GM23338 (cell line): ENCODE measurements at regions not wholly inside any gene's neighbourhood (a gene's known extent, or its start where the extent isn't known, plus 50 kb on each side); places are given as distances from the start of the nearest gene placed in this dataset.

ENCODE experiments used
- ATAC-seq: fragments of 200-7000 bp; cut with Tn5 transposase; 3 replicates; pipeline ENCODE4 v1.9.1; 2020
- DNase-seq: peaks from one replicate; pipeline ENCODE4 v3.0.0-alpha.2; 2015; ENCODE audit warnings: low spot score
- H2AFZ ChIP-seq: fragments of 200-600 bp; sonication (generic); 2 replicates; pipeline ENCODE4 v1.8.0; 2016; ENCODE audit warnings: antibody characterized with exemption, mild to moderate bottlenecking, moderate library complexity
- H3F3A ChIP-seq: fragments of 200-600 bp; sonication (generic); replicated peaks from 2 replicates; pipeline ENCODE4 v1.8.0; 2017; ENCODE audit warnings: antibody characterized with exemption, mixed run types, low read depth
- H3K27ac ChIP-seq: fragments of 200-600 bp; sonication (generic); 2 replicates; pipeline ENCODE4 v1.6.1; 2016; ENCODE audit warnings: low read depth
- H3K27me3 ChIP-seq: fragments of 200-600 bp; sonication (generic); 2 replicates; pipeline ENCODE4 v1.8.0; 2016; ENCODE audit warnings: mild to moderate bottlenecking, mixed run types, moderate library complexity; ENCODE audit not compliant: insufficient read depth
- H3K36me3 ChIP-seq: fragments of 200-600 bp; sonication (generic); 2 replicates; pipeline ENCODE4 v1.8.0; 2016; ENCODE audit warnings: mild to moderate bottlenecking; ENCODE audit not compliant: insufficient read depth
- H3K4me1 ChIP-seq: fragments of 200-600 bp; sonication (generic); 2 replicates; pipeline ENCODE4 v1.8.0; 2016; ENCODE audit warnings: mild to moderate bottlenecking, moderate library complexity; ENCODE audit not compliant: insufficient read depth
- H3K4me2 ChIP-seq: fragments of 200-600 bp; sonication (generic); 2 replicates; pipeline ENCODE4 v1.7.1; 2017; ENCODE audit warnings: mixed run types
- H3K4me3 ChIP-seq: fragments of 200-600 bp; sonication (generic); 2 replicates; pipeline ENCODE4 v1.6.1; 2016; ENCODE audit warnings: mixed run types
- H3K79me2 ChIP-seq: fragments of 200-600 bp; sonication (generic); replicated peaks from 2 replicates; pipeline ENCODE4 v1.8.0; 2017; ENCODE audit warnings: mild to moderate bottlenecking; ENCODE audit not compliant: insufficient read depth
- H3K9me2 ChIP-seq: fragments of 200-600 bp; sonication (generic); 2 replicates; pipeline ENCODE4 v1.8.0; 2017; ENCODE audit not compliant: insufficient read depth
- H4K20me1 ChIP-seq: fragments of 200-600 bp; sonication (generic); replicated peaks from 2 replicates; pipeline ENCODE4 v1.8.0; 2017; ENCODE audit warnings: mild to moderate bottlenecking; ENCODE audit not compliant: insufficient read depth
- H3K27ac Mint-ChIP-seq: 2 replicates; pipeline ENCODE4 v1.8.0; 2020; ENCODE audit warnings: inconsistent platforms, mild to moderate bottlenecking, moderate library complexity, mixed read lengths
- H3K27me3 Mint-ChIP-seq: 3 replicates; pipeline ENCODE4 v1.8.0; 2022; ENCODE audit warnings: low read depth, mild to moderate bottlenecking, moderate library complexity, mixed read lengths, inconsistent platforms; ENCODE audit not compliant: insufficient read depth, poor library complexity
- H3K36me3 Mint-ChIP-seq: 3 replicates; pipeline ENCODE4 v1.8.0; 2021; ENCODE audit warnings: low read depth, mild to moderate bottlenecking, inconsistent platforms, moderate library complexity, mixed read lengths
- H3K4me1 Mint-ChIP-seq: 3 replicates; pipeline ENCODE4 v1.8.0; 2020; ENCODE audit warnings: mild to moderate bottlenecking, inconsistent platforms, mixed read lengths
- H3K4me3 Mint-ChIP-seq: 3 replicates; pipeline ENCODE4 v1.8.0; 2021; ENCODE audit warnings: moderate library complexity, mild to moderate bottlenecking, inconsistent platforms, mixed read lengths
- H3K9me3 Mint-ChIP-seq: 3 replicates; pipeline ENCODE4 v1.8.0; 2020; ENCODE audit warnings: moderate library complexity, mild to moderate bottlenecking, inconsistent platforms, mixed read lengths
- CREB1 ChIP-seq: fragments of 250-450 bp; sonication (Bioruptor Pico); IDR thresholded peaks from 2 replicates; pipeline ENCODE4 v1.5.0; 2020; ENCODE audit warnings: low read depth, mild to moderate bottlenecking, moderate library complexity
- CTCF ChIP-seq, 2 experiments: fragments of 200-600 bp in 1 of 2; sonication (generic) in 1 of 2; conservative IDR thresholded peaks; 2 replicates each; pipeline versions ENCODE4 v1.5.1 to v1.6.1; 2016 to 2017; ENCODE audit warnings: antibody characterized with exemption in 2 of 2, low read depth in 2 of 2, mild to moderate bottlenecking in 2 of 2, moderate library complexity in 1 of 2
- ETS1 ChIP-seq: IDR thresholded peaks from 2 replicates; pipeline ENCODE4 v1.6.1; 2016; ENCODE audit warnings: antibody characterized with exemption
- EZH2 ChIP-seq: fragments of 200-600 bp; sonication (generic); IDR thresholded peaks from one replicate; pipeline ENCODE4 v1.8.0; 2017; ENCODE audit warnings: antibody characterized with exemption, mild to moderate bottlenecking, low read depth; ENCODE audit not compliant: unreplicated experiment
- EZH2phosphoT487 ChIP-seq: fragments of 200-600 bp; sonication (generic); IDR thresholded peaks from one replicate; pipeline ENCODE4 v1.8.1; 2018; ENCODE audit warnings: antibody characterized with exemption; ENCODE audit not compliant: unreplicated experiment
- JUNB ChIP-seq: IDR thresholded peaks from one replicate; pipeline ENCODE4 v1.6.1; 2016; ENCODE audit warnings: antibody characterized with exemption; ENCODE audit not compliant: unreplicated experiment
- NANOG ChIP-seq: IDR thresholded peaks from 2 replicates; pipeline ENCODE4 v1.6.1; 2016; ENCODE audit warnings: antibody characterized with exemption, borderline replicate concordance
- POLR2AphosphoS5 ChIP-seq: IDR thresholded peaks from 2 replicates; pipeline ENCODE4 v1.6.1; 2016; ENCODE audit warnings: antibody characterized with exemption, low read depth
- REST ChIP-seq: IDR thresholded peaks from one replicate; pipeline ENCODE4 v1.6.1; 2018; ENCODE audit warnings: antibody characterized with exemption; ENCODE audit not compliant: unreplicated experiment
- STAT1 ChIP-seq: IDR thresholded peaks from one replicate; pipeline ENCODE4 v1.6.1; 2016; ENCODE audit warnings: antibody characterized with exemption; ENCODE audit not compliant: unreplicated experiment
- ZNF114 ChIP-seq: fragments of 250-450 bp; sonication (Bioruptor Pico); IDR thresholded peaks from 2 replicates; pipeline ENCODE4 v1.5.0; 2020; ENCODE audit warnings: mild to moderate bottlenecking, moderate library complexity
- ZNF331 ChIP-seq: fragments of 250-450 bp; sonication (Bioruptor Pico); IDR thresholded peaks from 2 replicates; pipeline ENCODE4 v1.5.0; 2020; ENCODE audit warnings: low read depth, mild to moderate bottlenecking, moderate library complexity
- ZNF462 ChIP-seq: fragments of 250-450 bp; sonication (Bioruptor Pico); IDR thresholded peaks from 2 replicates; pipeline ENCODE4 v1.5.0; 2020; ENCODE audit warnings: mild to moderate bottlenecking, moderate library complexity

- Histone ChIP-seq H3K27ac (no peak overlapping the region), H3F3A (no peaks in the 10 kb centered on the region), H3K27me3 (no peaks in the 10 kb centered on the region), H3K9me2 (0 out of 2 replicates have a peak, but pooled peaks cover 3% of the 10 kb centered on the region), H3K4me2 (no peak overlapping the region), H2AFZ (no peak overlapping the region), H3K4me3 (no peak overlapping the region), H3K79me2 (no peaks in the 10 kb centered on the region), H4K20me1 (no peaks in the 10 kb centered on the region), H3K4me1 (no peaks in the 10 kb centered on the region), H3K36me3 (no peaks in the 10 kb centered on the region)
- H3K27me3 Mint-ChIP-seq, result no peaks in the 10 kb centered on the region
- no peak overlapping the region for H3K4me3 Mint-ChIP-seq
- H3K36me3 Mint-ChIP-seq, result no peaks in the 10 kb centered on the region; the same call in 2 of the 3 replicates
- no peak overlapping the region for H3K27ac Mint-ChIP-seq
- DNase-seq (no peak), ATAC-seq (no peak)
- H3K9me3 Mint-ChIP-seq, result peaks cover 10% of the 10 kb centered on the region
- TF ChIP-seq CTCF (conservative IDR thresholded peaks at IDR 0.05; ENCODE audit: low read depth in 2 of 2) (no peak), STAT1 (no peak), ZNF114 (CRISPR knock-in tag) (no peak), REST (no peak), ZNF462 (CRISPR knock-in tag) (no peak), EZH2phosphoT487 (no peak), ETS1 (no peak), CREB1 (CRISPR knock-in tag) (no peak), NANOG (no peak), ZNF331 (CRISPR knock-in tag) (no peak), JUNB (no peak), POLR2AphosphoS5 (no peak), EZH2 (no peak)
- no peaks in the 10 kb centered on the region; the same call in 2 of the 3 replicates for H3K4me1 Mint-ChIP-seq
Observed at GRCh38 chr14:61875483-61875882, 113.3 kb downstream of the SNAPC1 start.
